ENCODE measurements at regions not wholly inside any gene's neighbourhood (a gene's known extent, or its start where the extent isn't known, plus 50 kb on each side); places are given as distances from the start of the nearest gene placed in this dataset.

- TF ChIP-seq, protein P1, sequence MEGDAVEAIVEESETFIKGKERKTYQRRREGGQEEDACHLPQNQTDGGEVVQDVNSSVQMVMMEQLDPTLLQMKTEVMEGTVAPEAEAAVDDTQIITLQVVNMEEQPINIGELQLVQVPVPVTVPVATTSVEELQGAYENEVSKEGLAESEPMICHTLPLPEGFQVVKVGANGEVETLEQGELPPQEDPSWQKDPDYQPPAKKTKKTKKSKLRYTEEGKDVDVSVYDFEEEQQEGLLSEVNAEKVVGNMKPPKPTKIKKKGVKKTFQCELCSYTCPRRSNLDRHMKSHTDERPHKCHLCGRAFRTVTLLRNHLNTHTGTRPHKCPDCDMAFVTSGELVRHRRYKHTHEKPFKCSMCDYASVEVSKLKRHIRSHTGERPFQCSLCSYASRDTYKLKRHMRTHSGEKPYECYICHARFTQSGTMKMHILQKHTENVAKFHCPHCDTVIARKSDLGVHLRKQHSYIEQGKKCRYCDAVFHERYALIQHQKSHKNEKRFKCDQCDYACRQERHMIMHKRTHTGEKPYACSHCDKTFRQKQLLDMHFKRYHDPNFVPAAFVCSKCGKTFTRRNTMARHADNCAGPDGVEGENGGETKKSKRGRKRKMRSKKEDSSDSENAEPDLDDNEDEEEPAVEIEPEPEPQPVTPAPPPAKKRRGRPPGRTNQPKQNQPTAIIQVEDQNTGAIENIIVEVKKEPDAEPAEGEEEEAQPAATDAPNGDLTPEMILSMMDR (IDR thresholded peaks at IDR 0.05; ENCODE audit: poor library complexity) = no peak
- TF ChIP-seq EZH2phosphoT487 (IDR thresholded peaks at IDR 0.05; ENCODE audit: low read depth, severe bottlenecking, unreplicated experiment) = no peak
Observed at GRCh38 chr1:228827019-228827418, 91.7 kb downstream of the RHOU start.

Measured in hepatocyte (in vitro differentiated cells).